Activated naive CD8-positive, alpha-beta T cell treated with anti-CD3 and anti-CD28 coated beads, Interleukin-2, amount 50 U/mL, for 24 hours (primary cell): ENCODE measurements at regions not wholly inside any gene's neighbourhood (a gene's known extent, or its start where the extent isn't known, plus 50 kb on each side); places are given as distances from the start of the nearest gene placed in this dataset.

ENCODE experiments used
- ATAC-seq: fragments of 150-1000 bp; cut with Tn5 transposase; one replicate; pipeline ENCODE4 v1.10.0; 2021
- DNase-seq: peaks from one replicate; pipeline ENCODE4 v3.0.0; 2021
- H3K27ac Mint-ChIP-seq: one replicate; pipeline ENCODE4 v1.8.0; 2021; ENCODE audit warnings: mild to moderate bottlenecking, mixed read lengths
- H3K27me3 Mint-ChIP-seq: one replicate; pipeline ENCODE4 v1.8.0; 2021; ENCODE audit warnings: mixed read lengths
- H3K36me3 Mint-ChIP-seq: one replicate; pipeline ENCODE4 v1.8.0; 2021; ENCODE audit warnings: low read depth, mixed read lengths
- H3K4me1 Mint-ChIP-seq: one replicate; pipeline ENCODE4 v1.8.0; 2021; ENCODE audit warnings: mixed read lengths
- H3K4me3 Mint-ChIP-seq: one replicate; pipeline ENCODE4 v1.8.0; 2021; ENCODE audit warnings: mild to moderate bottlenecking, moderate library complexity, mixed read lengths
- H3K9me3 Mint-ChIP-seq: one replicate; pipeline ENCODE4 v1.8.0; 2021; ENCODE audit warnings: mixed read lengths

GRCh38 chr1:229155472-229155871 is 115.4 kb upstream of the RAB4A start:
- H3K27me3 Mint-ChIP-seq: no peaks in the 10 kb centered on the region
- no peaks in the 10 kb centered on the region for H3K9me3 Mint-ChIP-seq
- peaks cover 11% of the 10 kb centered on the region for H3K4me1 Mint-ChIP-seq
- H3K36me3 Mint-ChIP-seq: no peaks in the 10 kb centered on the region
- peak overlapping the region; percentile 32 for H3K4me3 Mint-ChIP-seq
- peak; percentile 32 for DNase-seq
- H3K27ac Mint-ChIP-seq: peak overlapping the region; percentile 60
- peak; percentile 75 for ATAC-seq

GRCh38 chr1:229156872-229157271 is 114.0 kb upstream of the RAB4A start:
- ATAC-seq (no peak), DNase-seq (no peak)
- Mint-ChIP-seq H3K36me3 (no peaks in the 10 kb centered on the region), H3K27ac (no peak overlapping the region), H3K4me1 (peaks cover 11% of the 10 kb centered on the region), H3K4me3 (no peak overlapping the region), H3K27me3 (no peaks in the 10 kb centered on the region), H3K9me3 (no peaks in the 10 kb centered on the region)

GRCh38 chr1:229157480-229157879 is 113.4 kb upstream of the RAB4A start:
- DNase-seq (no peak), ATAC-seq (no peak)
- Mint-ChIP-seq H3K9me3 (no peaks in the 10 kb centered on the region), H3K36me3 (no peaks in the 10 kb centered on the region), H3K27me3 (no peaks in the 10 kb centered on the region), H3K4me1 (peaks cover 11% of the 10 kb centered on the region), H3K27ac (no peak overlapping the region), H3K4me3 (no peak overlapping the region)

- H3K4me1 Mint-ChIP-seq: peaks cover 11% of the 10 kb centered on the region
- H3K27ac Mint-ChIP-seq: no peak overlapping the region
- no peak overlapping the region for H3K4me3 Mint-ChIP-seq
- no peaks in the 10 kb centered on the region for H3K36me3 Mint-ChIP-seq
- ATAC-seq (no peak), DNase-seq (no peak)
- H3K27me3 Mint-ChIP-seq: no peaks in the 10 kb centered on the region
- H3K9me3 Mint-ChIP-seq: no peaks in the 10 kb centered on the region
Measured at GRCh38 chr1:229158341-229158921, 112.5 kb upstream of the RAB4A start.

- H3K9me3 Mint-ChIP-seq: no peaks in the 10 kb centered on the region
- DNase-seq (no peak), ATAC-seq (no peak)
- H3K36me3 Mint-ChIP-seq: no peaks in the 10 kb centered on the region
- H3K4me3 Mint-ChIP-seq: no peak overlapping the region
- H3K27me3 Mint-ChIP-seq: no peaks in the 10 kb centered on the region
- H3K4me1 Mint-ChIP-seq: peaks cover 11% of the 10 kb centered on the region
- no peak overlapping the region for H3K27ac Mint-ChIP-seq
Measured at GRCh38 chr1:229158927-229159326, 112.0 kb upstream of the RAB4A start.

- no peaks in the 10 kb centered on the region for H3K36me3 Mint-ChIP-seq
- H3K27me3 Mint-ChIP-seq: no peaks in the 10 kb centered on the region
- no peak overlapping the region for H3K27ac Mint-ChIP-seq
- peaks cover 19% of the 10 kb centered on the region for H3K4me1 Mint-ChIP-seq
- H3K4me3 Mint-ChIP-seq: no peak overlapping the region
- H3K9me3 Mint-ChIP-seq: no peaks in the 10 kb centered on the region
- DNase-seq (no peak), ATAC-seq (no peak)
Measured at GRCh38 chr1:229159668-229160544, 111.0 kb upstream of the RAB4A start.

GRCh38 chr1:229161740-229162139 is 109.2 kb upstream of the RAB4A start:
- peak; percentile 11 for ATAC-seq
- Mint-ChIP-seq H3K9me3 (no peaks in the 10 kb centered on the region), H3K27ac (no peak overlapping the region), H3K4me1 (peaks cover 19% of the 10 kb centered on the region), H3K36me3 (no peaks in the 10 kb centered on the region), H3K27me3 (no peaks in the 10 kb centered on the region), H3K4me3 (no peak overlapping the region)
- DNase-seq: no peak

- DNase-seq (no peak), ATAC-seq (no peak)
- Mint-ChIP-seq H3K27ac (no peak overlapping the region), H3K9me3 (no peaks in the 10 kb centered on the region), H3K36me3 (no peaks in the 10 kb centered on the region), H3K4me1 (peaks cover 19% of the 10 kb centered on the region), H3K27me3 (peaks cover 2% of the 10 kb centered on the region), H3K4me3 (no peak overlapping the region)
Measured at GRCh38 chr1:229162825-229163515, 107.9 kb upstream of the RAB4A start.

- H3K9me3 Mint-ChIP-seq: no peaks in the 10 kb centered on the region
- peak overlapping the region; percentile 50 for H3K4me3 Mint-ChIP-seq
- H3K4me1 Mint-ChIP-seq: peaks cover 19% of the 10 kb centered on the region
- peak overlapping the region; percentile 58 for H3K27ac Mint-ChIP-seq
- peak; percentile 71 for ATAC-seq
- DNase-seq: no peak
- H3K36me3 Mint-ChIP-seq: no peaks in the 10 kb centered on the region
- peaks cover 2% of the 10 kb centered on the region for H3K27me3 Mint-ChIP-seq
Measured at GRCh38 chr1:229164348-229164747, 106.6 kb upstream of the RAB4A start.

- Mint-ChIP-seq H3K27me3 (peaks cover 2% of the 10 kb centered on the region), H3K4me1 (peaks cover 19% of the 10 kb centered on the region), H3K9me3 (no peaks in the 10 kb centered on the region), H3K36me3 (no peaks in the 10 kb centered on the region), H3K27ac (peak overlapping the region; percentile 58), H3K4me3 (peak overlapping the region; percentile 50)
- ATAC-seq: peak; percentile 65
- DNase-seq: no peak
Measured at GRCh38 chr1:229164836-229165735, 105.8 kb upstream of the RAB4A start.

GRCh38 chr1:229167318-229167717 is 103.6 kb upstream of the RAB4A start:
- Mint-ChIP-seq H3K27me3 (peaks cover 2% of the 10 kb centered on the region), H3K9me3 (no peaks in the 10 kb centered on the region), H3K27ac (no peak overlapping the region), H3K4me3 (no peak overlapping the region), H3K36me3 (no peaks in the 10 kb centered on the region), H3K4me1 (peaks cover 19% of the 10 kb centered on the region)
- no peak for ATAC-seq
- no peak for DNase-seq

- H3K27ac Mint-ChIP-seq: no peak overlapping the region
- no peaks in the 10 kb centered on the region for H3K9me3 Mint-ChIP-seq
- H3K4me1 Mint-ChIP-seq: peaks cover 15% of the 10 kb centered on the region
- ATAC-seq (no peak), DNase-seq (no peak)
- H3K36me3 Mint-ChIP-seq: no peaks in the 10 kb centered on the region
- peaks cover 2% of the 10 kb centered on the region for H3K27me3 Mint-ChIP-seq
- no peak overlapping the region for H3K4me3 Mint-ChIP-seq
Measured at GRCh38 chr1:229169399-229169798, 101.5 kb upstream of the RAB4A start.

GRCh38 chr1:229170274-229170673 is 100.6 kb upstream of the RAB4A start:
- H3K9me3 Mint-ChIP-seq: no peaks in the 10 kb centered on the region
- ATAC-seq (no peak), DNase-seq (no peak)
- peaks cover 7% of the 10 kb centered on the region for H3K4me1 Mint-ChIP-seq
- no peak overlapping the region for H3K27ac Mint-ChIP-seq
- no peak overlapping the region for H3K4me3 Mint-ChIP-seq
- peaks cover 2% of the 10 kb centered on the region for H3K27me3 Mint-ChIP-seq
- H3K36me3 Mint-ChIP-seq: no peaks in the 10 kb centered on the region
